CD4-positive, alpha-beta T cell treated with Interleukin-4 for 1 hour (primary cell): ENCODE measurements at regions not wholly inside any gene's neighbourhood (a gene's known extent, or its start where the extent isn't known, plus 50 kb on each side); places are given as distances from the start of the nearest gene placed in this dataset.
"Not testable (repeated sequence)": the region's sequence is repeated elsewhere in the genome, so short reads cannot be mapped to it uniquely, and the experiment has no call there.

Source experiments
- DNase-seq, 2 donors: peaks; one replicate each; pipeline ENCODE4 v3.0.0-alpha.2; 2020 to 2022

DNA sequence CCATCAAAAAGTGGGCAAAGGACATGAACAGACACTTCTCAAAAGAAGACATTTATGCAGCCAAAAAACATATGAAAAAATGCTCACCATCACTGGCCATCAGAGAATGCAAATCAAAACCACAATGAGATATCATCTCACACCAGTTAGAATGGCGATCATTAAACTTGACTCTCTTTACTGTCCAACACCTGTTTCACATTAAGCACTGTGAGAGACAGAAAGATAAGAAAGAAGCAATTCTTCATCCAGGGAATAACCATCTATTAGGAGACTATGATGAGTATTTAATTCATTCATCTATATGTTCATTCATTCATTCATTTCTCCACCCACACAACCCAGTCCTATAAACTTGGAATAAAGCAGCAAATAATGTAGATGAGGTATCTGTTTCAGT is 334.3 kb downstream of the C12orf75 start:
- DNase-seq: not testable (repeated sequence)

DNA sequence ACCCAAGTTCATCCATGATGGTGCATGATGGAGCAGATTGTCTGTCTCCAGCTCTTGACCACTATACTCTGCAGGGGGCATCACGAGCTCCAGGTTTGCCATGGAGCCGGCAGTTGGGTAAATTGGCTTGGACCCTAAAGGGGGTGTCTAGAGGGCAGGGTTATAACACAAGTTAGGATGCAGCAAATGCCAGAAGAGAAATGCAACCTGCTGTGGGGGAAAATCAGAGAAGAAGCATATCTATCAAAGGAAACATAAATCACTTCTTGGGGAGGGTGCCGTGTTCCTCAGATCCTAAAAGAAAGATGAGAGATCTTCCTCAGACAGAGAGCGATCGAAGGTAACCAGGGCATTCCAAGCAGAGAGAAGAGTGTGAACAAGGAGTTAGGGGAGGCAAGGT is 334.9 kb downstream of the C12orf75 start:
- no peak for DNase-seq

GRCh38 chr12:105667973-105668743 is 337.7 kb downstream of the C12orf75 start:
- DNase-seq: no peak

- no peak for DNase-seq
Measured at GRCh38 chr12:105670672-105671071, 340.2 kb downstream of the C12orf75 start.

GRCh38 chr12:105671720-105672119 is 341.2 kb downstream of the C12orf75 start:
- no peak for DNase-seq

DNA sequence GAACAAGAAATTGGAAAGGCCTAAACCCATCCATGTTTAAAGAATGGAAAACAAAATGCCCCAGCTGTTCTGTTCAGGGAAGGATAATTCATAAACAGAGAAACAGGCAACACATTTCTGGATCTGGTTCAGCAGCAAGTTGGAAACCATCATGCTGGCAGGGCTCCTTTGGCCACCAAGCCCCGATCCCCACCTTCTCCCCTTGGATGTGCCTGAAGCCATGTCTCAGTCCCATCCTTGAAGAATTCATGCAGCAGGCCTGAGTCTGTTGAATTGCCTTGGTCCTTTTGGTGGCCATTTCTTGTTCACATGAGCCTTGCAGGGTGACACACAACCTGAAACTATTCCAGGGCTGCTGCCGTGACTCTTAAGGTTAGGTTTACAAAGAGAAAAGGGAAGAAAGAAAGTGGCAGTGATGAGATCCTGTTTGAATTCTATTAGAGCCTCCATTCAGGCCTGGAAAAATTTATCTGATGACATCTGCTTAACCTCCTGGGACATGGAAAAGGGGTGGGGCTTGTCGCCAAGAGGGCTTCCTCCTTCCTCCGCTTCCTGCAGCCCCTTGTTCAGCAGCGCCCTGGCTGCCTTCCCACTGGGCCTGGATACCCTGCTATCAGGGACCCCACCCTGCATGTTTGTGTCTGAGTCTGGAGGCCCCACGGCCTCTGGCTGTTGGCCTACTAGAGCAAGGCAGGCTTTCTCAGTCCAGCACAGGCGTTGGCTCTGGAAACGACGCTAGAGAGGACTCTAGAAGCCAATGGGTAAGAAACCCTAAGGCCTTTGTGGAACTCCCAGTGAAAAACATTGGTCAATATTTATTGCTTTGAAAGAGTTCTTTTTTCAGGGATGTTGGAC is 341.9 kb downstream of the C12orf75 start:
- no peak for DNase-seq

GRCh38 chr12:105674871-105675699 is 344.6 kb downstream of the C12orf75 start:
- DNase-seq: no peak

DNA sequence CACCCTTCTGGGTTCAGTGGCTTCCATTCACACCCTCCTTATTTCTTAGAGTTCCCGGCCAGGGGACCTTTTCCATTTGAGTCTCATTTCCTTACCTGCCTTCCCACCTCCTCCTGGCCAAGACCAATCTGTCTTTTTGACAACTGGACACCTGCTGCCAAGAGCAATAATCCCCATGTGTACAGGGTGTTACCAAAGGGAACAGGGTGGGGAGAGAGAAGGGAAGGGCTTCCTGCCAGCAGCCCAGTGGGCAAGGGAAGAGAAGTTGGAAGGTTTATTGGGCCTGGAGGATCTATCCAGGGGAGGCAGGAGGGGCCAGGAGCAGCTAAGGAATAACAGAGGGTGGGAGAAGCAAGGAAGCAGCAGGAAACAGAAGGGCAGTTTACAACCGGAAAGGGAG is 346.2 kb downstream of the C12orf75 start:
- DNase-seq: no peak

- no peak for DNase-seq
Measured at GRCh38 chr12:105677672-105678071, 347.2 kb downstream of the C12orf75 start.

- no peak for DNase-seq
Measured at GRCh38 chr12:105679982-105680381, 349.5 kb downstream of the C12orf75 start.

- DNase-seq: no peak
Measured at GRCh38 chr12:105681341-105681740, 350.9 kb downstream of the C12orf75 start.

GRCh38 chr12:105682821-105683220 is 352.3 kb downstream of the C12orf75 start:
- not testable (repeated sequence) for DNase-seq

- not testable (repeated sequence) for DNase-seq
Measured at GRCh38 chr12:105683836-105684235, 353.3 kb downstream of the C12orf75 start.

DNA sequence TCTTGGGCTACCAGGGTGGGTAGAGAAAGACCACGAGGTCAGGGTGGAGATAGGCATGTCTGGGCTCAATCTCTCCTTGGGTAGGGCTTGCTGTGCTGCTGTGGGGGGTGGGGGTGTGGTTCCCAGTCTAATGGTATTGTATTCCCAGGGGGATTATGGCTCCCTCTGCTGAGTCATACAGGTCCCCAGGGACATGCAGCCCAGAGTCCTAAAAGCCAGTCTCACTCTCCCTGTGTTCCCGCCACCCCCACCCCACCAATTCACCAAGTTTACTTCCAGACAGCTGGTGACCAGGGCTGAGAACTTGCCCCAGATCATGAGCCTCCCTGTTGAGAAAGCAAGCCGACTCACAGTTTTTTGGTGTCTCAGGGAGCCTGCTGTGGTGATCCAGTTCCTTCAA is 367.6 kb downstream of the C12orf75 start:
- DNase-seq: no peak

DNA sequence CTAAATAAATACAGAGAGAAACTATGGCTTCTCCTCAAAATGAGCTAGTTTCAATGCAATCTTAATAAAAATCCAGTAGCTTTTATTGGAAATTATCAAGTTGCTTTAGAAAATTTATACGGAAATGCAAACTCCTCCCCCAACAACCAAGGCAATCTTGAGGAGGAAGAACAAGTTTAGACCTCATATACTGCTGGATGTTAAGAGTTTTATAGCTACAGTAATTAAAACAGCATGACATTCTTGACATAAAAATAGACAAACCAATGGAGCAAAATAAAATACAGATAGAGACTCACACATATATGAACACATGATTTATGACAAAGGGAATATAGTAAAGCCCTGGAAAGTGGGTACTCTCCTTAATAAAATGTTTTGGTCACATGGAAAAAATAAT is 368.7 kb downstream of the C12orf75 start:
- no peak for DNase-seq

GRCh38 chr12:105704787-105705186 is 374.3 kb downstream of the C12orf75 start:
- DNase-seq: no peak

GRCh38 chr12:105705235-105705634 is 374.7 kb downstream of the C12orf75 start:
- DNase-seq: no peak

- no peak for DNase-seq
Measured at GRCh38 chr12:105705765-105706164, 375.3 kb downstream of the C12orf75 start.

GRCh38 chr12:105706321-105706972 is 376.0 kb downstream of the C12orf75 start:
- no peak for DNase-seq

DNA sequence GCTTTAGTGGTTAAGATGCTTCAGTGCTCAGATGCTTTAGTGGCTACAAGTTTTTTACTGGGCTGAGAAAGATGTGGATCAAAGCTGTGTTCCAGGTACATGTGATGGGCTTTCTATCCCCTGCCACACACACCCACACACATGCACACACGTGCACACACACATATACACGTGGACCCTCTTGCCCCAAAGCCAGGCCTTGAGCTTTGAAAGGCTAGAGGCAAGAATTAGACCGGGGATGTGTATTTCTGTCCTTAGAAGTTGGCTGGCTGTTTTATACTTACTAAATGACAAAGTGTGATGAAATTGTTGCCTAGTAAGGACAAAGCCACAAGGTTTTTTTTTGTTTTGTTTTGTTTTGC is 376.5 kb downstream of the C12orf75 start:
- DNase-seq: no peak

GRCh38 chr12:105713606-105714305 is 383.3 kb downstream of the C12orf75 start:
- no peak for DNase-seq

DNA sequence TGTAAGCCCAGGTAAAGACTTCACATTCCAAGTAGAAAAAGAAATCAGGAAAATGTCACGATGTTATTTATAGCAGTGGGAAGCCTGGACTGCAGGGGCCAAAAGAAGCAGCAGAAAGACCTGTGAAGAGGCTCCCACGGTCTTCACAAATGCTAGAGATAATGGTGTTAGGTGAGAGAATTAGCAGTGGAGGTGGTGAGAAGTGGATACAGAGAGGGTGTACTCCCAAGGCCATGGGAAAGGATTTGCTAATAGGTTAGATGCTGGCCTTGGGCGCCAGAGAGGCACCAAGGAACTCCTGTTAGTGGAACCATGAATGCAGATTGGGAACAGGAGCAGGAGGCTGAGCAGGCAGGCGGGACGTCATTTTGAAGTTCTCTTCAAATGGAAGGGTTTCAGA is 386.1 kb downstream of the C12orf75 start:
- DNase-seq: no peak
